GM12891 (cell line): ENCODE measurements at regions not wholly inside any gene's neighbourhood (a gene's known extent, or its start where the extent isn't known, plus 50 kb on each side); places are given as distances from the start of the nearest gene placed in this dataset.

ENCODE experiments used
- POLR2A ChIP-seq: IDR thresholded peaks from 2 replicates; pipeline ENCODE4 v1.6.1; 2011; ENCODE audit warnings: low read depth, low read length, control low read depth
- SPI1 ChIP-seq: IDR thresholded peaks from 2 replicates; pipeline ENCODE4 v1.6.1; 2011; ENCODE audit warnings: low read depth, low read length, control low read depth
- TAF1 ChIP-seq: IDR thresholded peaks from 2 replicates; pipeline ENCODE4 v1.6.1; 2011; ENCODE audit warnings: low read depth, low read length, control low read depth

DNA sequence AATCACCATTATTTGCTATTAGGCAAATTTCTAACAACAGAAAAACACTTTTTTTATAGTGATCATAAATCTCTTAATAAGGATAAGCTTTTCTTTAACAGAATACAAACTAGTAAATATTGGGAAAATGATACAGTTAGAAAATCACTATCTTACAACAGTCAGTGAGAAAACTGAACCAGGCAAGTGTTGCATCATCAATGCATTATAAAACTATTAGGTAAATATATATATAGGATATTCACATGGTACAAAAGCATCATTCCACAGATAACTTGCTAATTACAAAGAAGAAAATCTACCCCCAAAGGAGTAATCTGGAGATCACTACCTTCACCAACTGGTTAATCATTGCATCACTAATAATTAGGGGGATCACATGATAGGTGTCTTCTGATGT lies 652.1 kb downstream of the HACE1 start:
- TF ChIP-seq POLR2A (no peak), SPI1 (no peak), TAF1 (no peak)
